ENCODE measurements at regions not wholly inside any gene's neighbourhood (a gene's known extent, or its start where the extent isn't known, plus 50 kb on each side); places are given as distances from the start of the nearest gene placed in this dataset.

- Mint-ChIP-seq H3K9me3 (peaks cover 3% of the 10 kb centered on the region), H3K36me3 (ENCODE audit: low read depth) (no peaks in the 10 kb centered on the region), H3K4me1 (ENCODE audit: low read depth) (no peaks in the 10 kb centered on the region), H3K27ac (no peak overlapping the region), H3K4me3 (no peak overlapping the region), H3K27me3 (peaks cover 11% of the 10 kb centered on the region)
- ChIA-PET POLR2A (no interaction called here), CTCF (no interaction called here)
- no peak for ATAC-seq
- TF ChIP-seq CTCF (IDR thresholded peaks at IDR 0.05): no peak
- DNase-seq: no peak
- intact Hi-C loops (cut with micrococcal nuclease): no loop called here
These were observed 526.4 kb upstream of the CAMK1G start for GRCh38 chr1:209057083-209057482.

- DNase-seq (no peak), ATAC-seq (no peak)
- no peak for TF ChIP-seq CTCF (IDR thresholded peaks at IDR 0.05)
- H3K4me3 Mint-ChIP-seq: no peak overlapping the region
- H3K36me3 Mint-ChIP-seq (ENCODE audit: low read depth): no peaks in the 10 kb centered on the region
- intact Hi-C loops (cut with micrococcal nuclease): no loop called here
- peaks cover 3% of the 10 kb centered on the region for H3K9me3 Mint-ChIP-seq
- ChIA-PET CTCF (interaction anchor here (1.4 kb wide), 1 partner anchor 277 kb away, joined by 3 read pairs; no protein-coding TSS in a partner anchor), POLR2A (no interaction called here)
- H3K4me1 Mint-ChIP-seq (ENCODE audit: low read depth): no peaks in the 10 kb centered on the region
- H3K27ac Mint-ChIP-seq: no peak overlapping the region
- peaks cover 5% of the 10 kb centered on the region for H3K27me3 Mint-ChIP-seq
These were observed 525.6 kb upstream of the CAMK1G start for GRCh38 chr1:209057901-209058300.

DNA sequence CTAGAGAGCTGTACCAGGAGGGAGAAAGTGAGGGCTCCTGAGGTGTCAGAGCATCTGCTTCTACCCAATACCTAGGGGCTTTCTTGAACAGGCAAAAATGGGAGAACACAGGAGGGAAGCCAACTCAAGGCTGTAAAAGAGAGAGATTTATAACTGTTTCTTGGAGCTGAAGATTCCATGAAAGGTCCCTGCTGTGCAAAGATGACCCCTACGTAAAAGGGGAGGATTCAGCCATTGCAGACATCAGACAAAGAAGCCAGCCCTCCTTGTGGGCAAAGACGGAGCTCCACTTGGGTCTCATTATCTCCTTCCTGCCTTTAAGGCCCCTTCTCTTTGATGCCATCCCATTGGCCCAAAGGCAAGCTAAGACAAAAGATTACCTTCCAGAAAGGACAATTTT, 524.1 kb upstream of the CAMK1G start:
- Mint-ChIP-seq H3K27me3 (peaks cover 2% of the 10 kb centered on the region), H3K36me3 (ENCODE audit: low read depth) (no peaks in the 10 kb centered on the region), H3K27ac (no peak overlapping the region), H3K4me1 (ENCODE audit: low read depth) (no peaks in the 10 kb centered on the region), H3K9me3 (peaks cover 3% of the 10 kb centered on the region), H3K4me3 (no peak overlapping the region)
- DNase-seq (no peak), ATAC-seq (no peak)
- intact Hi-C loops (cut with micrococcal nuclease): no loop called here
- no peak for TF ChIP-seq CTCF (IDR thresholded peaks at IDR 0.05)
- ChIA-PET POLR2A (no interaction called here), CTCF (interaction anchor here (1.0 to 1.4 kb wide), 4 partner anchors 9 to 275 kb away, joined by 3 read pairs; no protein-coding TSS in a partner anchor)

GRCh38 chr1:209059981-209060380, 523.5 kb upstream of the CAMK1G start:
- POLR2A ChIA-PET: no interaction called here
- no peak overlapping the region for H3K27ac Mint-ChIP-seq
- intact Hi-C loops (cut with micrococcal nuclease): no loop called here

DNA sequence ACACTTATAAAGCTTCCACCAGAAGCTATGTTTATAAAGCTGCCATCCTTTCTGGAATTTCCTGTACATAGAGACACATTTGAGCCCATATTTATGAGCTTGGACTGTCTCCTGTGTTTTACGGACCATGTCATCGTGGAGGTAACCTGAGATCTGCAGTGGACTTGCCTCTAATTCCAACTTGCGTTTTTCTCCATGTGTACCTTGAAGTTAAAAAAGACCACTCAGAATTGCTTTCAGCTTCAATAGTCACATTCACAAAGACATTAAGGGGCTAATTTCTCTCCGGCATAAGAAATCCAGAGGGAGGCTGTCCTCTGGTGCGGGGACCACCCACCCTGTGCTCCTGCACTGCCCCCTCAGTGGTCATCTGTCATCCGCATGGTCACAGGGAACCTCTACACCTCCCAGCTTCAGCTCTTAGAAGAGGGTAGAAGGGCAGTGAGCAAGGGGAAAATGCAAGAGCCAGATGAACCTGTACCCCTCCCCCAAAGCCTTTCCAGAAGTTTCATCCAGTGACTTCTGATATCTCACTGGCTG, 521.4 kb upstream of the CAMK1G start:
- Mint-ChIP-seq H3K27ac (no peak overlapping the region), H3K9me3 (no peaks in the 10 kb centered on the region), H3K4me3 (no peak overlapping the region), H3K36me3 (ENCODE audit: low read depth) (no peaks in the 10 kb centered on the region), H3K4me1 (ENCODE audit: low read depth) (no peaks in the 10 kb centered on the region), H3K27me3 (peaks cover 4% of the 10 kb centered on the region)
- TF ChIP-seq CTCF (IDR thresholded peaks at IDR 0.05): no peak
- ChIA-PET POLR2A (no interaction called here), CTCF (no interaction called here)
- no peak for ATAC-seq
- intact Hi-C loops (cut with micrococcal nuclease): no loop called here
- DNase-seq: no peak

More at GRCh38 chr1:209059981-209060380, 523.5 kb upstream of the CAMK1G start:
- no peak for DNase-seq
- H3K27me3 Mint-ChIP-seq: peaks cover 2% of the 10 kb centered on the region
- no peak for ATAC-seq
- peaks cover 3% of the 10 kb centered on the region for H3K9me3 Mint-ChIP-seq
- no peak for TF ChIP-seq CTCF (IDR thresholded peaks at IDR 0.05)
- no peaks in the 10 kb centered on the region for H3K36me3 Mint-ChIP-seq (ENCODE audit: low read depth)
- H3K4me1 Mint-ChIP-seq (ENCODE audit: low read depth): no peaks in the 10 kb centered on the region
- CTCF ChIA-PET: no interaction called here
- no peak overlapping the region for H3K4me3 Mint-ChIP-seq
